GM12878 (cell line): ENCODE measurements at regions not wholly inside any gene's neighbourhood (a gene's known extent, or its start where the extent isn't known, plus 50 kb on each side); places are given as distances from the start of the nearest gene placed in this dataset.

ENCODE experiments used
- ASH2L ChIP-seq: fragments of 300-600, 200-600 bp; sonication (generic); IDR thresholded peaks from 2 replicates; pipeline ENCODE4 v1.6.1; 2017; ENCODE audit warnings: low read depth, mild to moderate bottlenecking, borderline replicate concordance
- BHLHE40 ChIP-seq, 2 experiments: fragments of 450-650 bp in 1 of 2; IDR thresholded peaks; 2 replicates each; pipeline ENCODE4 v1.6.1; 2011 to 2017; ENCODE audit warnings: low read depth in 2 of 2, borderline replicate concordance in 1 of 2, improper control_type of control experiment in 1 of 2, low read length in 1 of 2, mild to moderate bottlenecking in 1 of 2
- EED ChIP-seq: sonication (generic); IDR thresholded peaks from 2 replicates; pipeline ENCODE4 v1.6.1; 2016; ENCODE audit warnings: antibody characterized with exemption, low read depth
- EP300 ChIP-seq, 2 experiments: fragments of 150-350 bp in 1 of 2; IDR thresholded peaks; 2 replicates each; pipeline ENCODE4 v1.6.1; 2011 to 2012; ENCODE audit warnings: low read depth in 2 of 2, low read length in 2 of 2, borderline replicate concordance in 1 of 2, improper control_type of control experiment in 1 of 2, inconsistent platforms in 1 of 2; ENCODE audit not compliant: control insufficient read depth in 1 of 2
- HCFC1 ChIP-seq: fragments of 150-350 bp; IDR thresholded peaks from 2 replicates; pipeline ENCODE4 v1.6.1; 2014; ENCODE audit warnings: low read length
- HSF1 ChIP-seq: fragments of 150-350 bp; IDR thresholded peaks from 2 replicates; pipeline ENCODE4 v1.6.1; 2014; ENCODE audit warnings: mild to moderate bottlenecking, low read depth, low read length
- MLLT1 ChIP-seq: fragments of 450-650 bp; IDR thresholded peaks from 2 replicates; pipeline ENCODE4 v1.6.1; 2016; ENCODE audit warnings: mild to moderate bottlenecking
- MTA2 ChIP-seq: fragments of 450-650 bp; IDR thresholded peaks from 2 replicates; pipeline ENCODE4 v1.6.1; 2016; ENCODE audit warnings: low read depth, mild to moderate bottlenecking, moderate library complexity
- RELB ChIP-seq: fragments of 450-650 bp; IDR thresholded peaks from 2 replicates; pipeline ENCODE4 v1.6.1; 2017; ENCODE audit warnings: low read depth, mild to moderate bottlenecking, moderate library complexity
- SMAD1 ChIP-seq: fragments of 450-650 bp; IDR thresholded peaks from 2 replicates; pipeline ENCODE4 v1.6.1; 2018; ENCODE audit warnings: mild to moderate bottlenecking, low read depth; ENCODE audit not compliant: partially characterized antibody
- SMARCA5 ChIP-seq: fragments of 450-650 bp; IDR thresholded peaks from 2 replicates; pipeline ENCODE4 v1.6.1; 2017; ENCODE audit warnings: mild to moderate bottlenecking
- STAT1 ChIP-seq: fragments of 450-650 bp; conservative IDR thresholded peaks from 2 replicates; pipeline ENCODE4 v1.6.1; 2014; ENCODE audit warnings: antibody characterized with exemption, mild to moderate bottlenecking
- SUZ12 ChIP-seq: fragments of 200-600 bp; sonication (generic); IDR thresholded peaks from one replicate; pipeline ENCODE4 v1.6.1; 2018; ENCODE audit warnings: antibody characterized with exemption, mild to moderate bottlenecking; ENCODE audit not compliant: unreplicated experiment
- TAF1 ChIP-seq: IDR thresholded peaks from 2 replicates; pipeline ENCODE4 v1.6.1; 2011; ENCODE audit warnings: mild to moderate bottlenecking, low read depth, low read length, borderline replicate concordance
- ZNF274 ChIP-seq: IDR thresholded peaks from one replicate; pipeline ENCODE4 v1.8.0; 2011; ENCODE audit not compliant: insufficient read length, insufficient read depth
- ZNF622 ChIP-seq: fragments of 450-650 bp; IDR thresholded peaks from 2 replicates; pipeline ENCODE4 v1.6.1; 2017; ENCODE audit warnings: mild to moderate bottlenecking, inconsistent platforms
- TF ChIP-seq, protein P1 (sequence below): fragments of 450-650 bp; IDR thresholded peaks from 2 replicates; pipeline ENCODE4 v1.6.1; 2017; ENCODE audit warnings: mild to moderate bottlenecking, moderate library complexity
- TF ChIP-seq, protein P2 (sequence below): IDR thresholded peaks from 2 replicates; pipeline ENCODE4 v1.6.1; 2011; ENCODE audit warnings: borderline replicate concordance, low read depth, mild to moderate bottlenecking, moderate library complexity, low read length; ENCODE audit not compliant: insufficient read depth, poor library complexity, severe bottlenecking

- TF ChIP-seq BHLHE40 (IDR thresholded peaks at IDR 0.05; ENCODE audit: borderline replicate concordance in 1 of 2, low read depth in 2 of 2, low read length in 1 of 2) (peak; percentile 36 to 44; a peak in 2 of 4 replicates), ASH2L (no peak), EED (peak; percentile 94), SMARCA5 (no peak), TAF1 (no peak), ZNF274 (no peak), HCFC1 (no peak), EP300 (IDR thresholded peaks at IDR 0.05; ENCODE audit: borderline replicate concordance in 1 of 2, control insufficient read depth in 1 of 2, low read depth in 2 of 2, low read length in 2 of 2) (peak; percentile 85 to 94), ZNF622 (no peak), STAT1 (no peak), SUZ12 (no peak), SMAD1 (no peak), RELB (peak; percentile 63; the same call in 1 of the 2 replicates), HSF1 (no peak), MLLT1 (no peak), MTA2 (peak; percentile 86)
- TF ChIP-seq, protein P1, sequence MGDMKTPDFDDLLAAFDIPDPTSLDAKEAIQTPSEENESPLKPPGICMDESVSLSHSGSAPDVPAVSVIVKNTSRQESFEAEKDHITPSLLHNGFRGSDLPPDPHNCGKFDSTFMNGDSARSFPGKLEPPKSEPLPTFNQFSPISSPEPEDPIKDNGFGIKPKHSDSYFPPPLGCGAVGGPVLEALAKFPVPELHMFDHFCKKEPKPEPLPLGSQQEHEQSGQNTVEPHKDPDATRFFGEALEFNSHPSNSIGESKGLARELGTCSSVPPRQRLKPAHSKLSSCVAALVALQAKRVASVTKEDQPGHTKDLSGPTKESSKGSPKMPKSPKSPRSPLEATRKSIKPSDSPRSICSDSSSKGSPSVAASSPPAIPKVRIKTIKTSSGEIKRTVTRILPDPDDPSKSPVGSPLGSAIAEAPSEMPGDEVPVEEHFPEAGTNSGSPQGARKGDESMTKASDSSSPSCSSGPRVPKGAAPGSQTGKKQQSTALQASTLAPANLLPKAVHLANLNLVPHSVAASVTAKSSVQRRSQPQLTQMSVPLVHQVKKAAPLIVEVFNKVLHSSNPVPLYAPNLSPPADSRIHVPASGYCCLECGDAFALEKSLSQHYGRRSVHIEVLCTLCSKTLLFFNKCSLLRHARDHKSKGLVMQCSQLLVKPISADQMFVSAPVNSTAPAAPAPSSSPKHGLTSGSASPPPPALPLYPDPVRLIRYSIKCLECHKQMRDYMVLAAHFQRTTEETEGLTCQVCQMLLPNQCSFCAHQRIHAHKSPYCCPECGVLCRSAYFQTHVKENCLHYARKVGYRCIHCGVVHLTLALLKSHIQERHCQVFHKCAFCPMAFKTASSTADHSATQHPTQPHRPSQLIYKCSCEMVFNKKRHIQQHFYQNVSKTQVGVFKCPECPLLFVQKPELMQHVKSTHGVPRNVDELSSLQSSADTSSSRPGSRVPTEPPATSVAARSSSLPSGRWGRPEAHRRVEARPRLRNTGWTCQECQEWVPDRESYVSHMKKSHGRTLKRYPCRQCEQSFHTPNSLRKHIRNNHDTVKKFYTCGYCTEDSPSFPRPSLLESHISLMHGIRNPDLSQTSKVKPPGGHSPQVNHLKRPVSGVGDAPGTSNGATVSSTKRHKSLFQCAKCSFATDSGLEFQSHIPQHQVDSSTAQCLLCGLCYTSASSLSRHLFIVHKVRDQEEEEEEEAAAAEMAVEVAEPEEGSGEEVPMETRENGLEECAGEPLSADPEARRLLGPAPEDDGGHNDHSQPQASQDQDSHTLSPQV = no peak
- TF ChIP-seq, protein P2, sequence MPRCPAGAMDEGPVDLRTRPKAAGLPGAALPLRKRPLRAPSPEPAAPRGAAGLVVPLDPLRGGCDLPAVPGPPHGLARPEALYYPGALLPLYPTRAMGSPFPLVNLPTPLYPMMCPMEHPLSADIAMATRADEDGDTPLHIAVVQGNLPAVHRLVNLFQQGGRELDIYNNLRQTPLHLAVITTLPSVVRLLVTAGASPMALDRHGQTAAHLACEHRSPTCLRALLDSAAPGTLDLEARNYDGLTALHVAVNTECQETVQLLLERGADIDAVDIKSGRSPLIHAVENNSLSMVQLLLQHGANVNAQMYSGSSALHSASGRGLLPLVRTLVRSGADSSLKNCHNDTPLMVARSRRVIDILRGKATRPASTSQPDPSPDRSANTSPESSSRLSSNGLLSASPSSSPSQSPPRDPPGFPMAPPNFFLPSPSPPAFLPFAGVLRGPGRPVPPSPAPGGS = peak; percentile 77
These were observed 73.8 kb upstream of the ZNF281 start (continued) for GRCh38 chr1:200483491-200484143.
